NCI-H526 (cell line): ENCODE measurements at regions not wholly inside any gene's neighbourhood (a gene's known extent, or its start where the extent isn't known, plus 50 kb on each side); places are given as distances from the start of the nearest gene placed in this dataset.

Source experiments
- DNase-seq, 2 experiments: peaks; one replicate each; lab custom pipeline; 2025; lab: John Stamatoyannopoulos, UW

- DNase-seq, result no peak
These were observed 112.4 kb upstream of the JAZF1 start for GRCh38 chr7:28292834-28293526.

DNA sequence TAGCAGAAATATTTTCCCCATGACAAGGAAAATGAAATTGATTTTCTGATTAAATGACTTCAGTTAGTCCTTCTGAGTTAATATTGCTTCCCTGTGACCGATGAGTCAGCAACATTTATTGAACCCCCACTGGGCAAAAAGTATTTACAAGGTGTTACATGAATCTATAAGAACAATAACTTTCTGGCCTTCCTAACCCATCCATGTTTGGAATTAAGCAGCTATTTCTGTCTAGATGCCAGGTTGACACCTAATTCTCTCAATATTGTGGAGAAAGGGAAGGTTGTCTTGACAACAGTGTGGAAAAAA lies 112.9 kb upstream of the JAZF1 start:
- no peak for DNase-seq

GRCh38 chr7:28296571-28297483 lies 115.5 kb upstream of the CREB5 start:
- peak in 1 of 2 experiments; percentile 60 for DNase-seq

GRCh38 chr7:28297801-28298459 lies 114.4 kb upstream of the CREB5 start:
- no peak for DNase-seq

DNA sequence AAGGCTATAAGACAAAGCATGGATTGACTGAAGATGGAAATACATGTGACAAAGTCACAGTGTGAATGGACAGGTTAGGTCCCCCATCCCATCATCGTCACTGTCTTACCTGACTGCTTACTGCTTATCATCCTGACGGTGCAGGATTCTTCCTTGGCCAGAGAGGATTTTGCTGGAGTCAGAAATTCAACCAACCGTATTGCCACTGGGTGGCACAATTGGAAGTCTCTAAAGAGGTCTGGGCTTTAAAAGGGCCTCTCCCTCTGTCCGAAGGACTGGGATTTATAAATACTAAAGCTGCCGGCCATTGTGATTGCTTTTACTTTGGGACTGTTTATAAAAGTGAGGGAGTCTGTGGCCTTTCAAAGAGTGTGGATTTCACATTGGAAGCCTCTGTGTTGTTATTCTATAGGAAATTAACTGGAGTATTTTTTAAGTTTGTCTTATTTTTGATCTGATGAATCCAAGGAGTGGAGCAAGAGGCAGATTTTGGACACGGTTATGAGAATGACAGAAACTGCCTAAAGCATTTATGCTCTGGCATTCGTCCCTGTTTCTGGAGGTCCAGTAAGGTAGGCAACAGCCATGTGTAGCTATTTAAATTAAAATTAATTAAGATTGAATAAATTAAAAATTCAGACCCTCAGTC lies 113.3 kb upstream of the CREB5 start:
- DNase-seq, result peak; percentile 16 to 74

- DNase-seq, result no peak
These were observed 112.8 kb upstream of the CREB5 start for GRCh38 chr7:28299556-28299955.

GRCh38 chr7:28300488-28300887 lies 111.8 kb upstream of the CREB5 start:
- no peak for DNase-seq

- DNase-seq, result no peak
These were observed 111.1 kb upstream of the CREB5 start for GRCh38 chr7:28301148-28301641.

GRCh38 chr7:28304290-28304689 lies 108.0 kb upstream of the CREB5 start:
- DNase-seq, result no peak

GRCh38 chr7:28309704-28310459 lies 102.4 kb upstream of the CREB5 start:
- DNase-seq, result no peak

DNA sequence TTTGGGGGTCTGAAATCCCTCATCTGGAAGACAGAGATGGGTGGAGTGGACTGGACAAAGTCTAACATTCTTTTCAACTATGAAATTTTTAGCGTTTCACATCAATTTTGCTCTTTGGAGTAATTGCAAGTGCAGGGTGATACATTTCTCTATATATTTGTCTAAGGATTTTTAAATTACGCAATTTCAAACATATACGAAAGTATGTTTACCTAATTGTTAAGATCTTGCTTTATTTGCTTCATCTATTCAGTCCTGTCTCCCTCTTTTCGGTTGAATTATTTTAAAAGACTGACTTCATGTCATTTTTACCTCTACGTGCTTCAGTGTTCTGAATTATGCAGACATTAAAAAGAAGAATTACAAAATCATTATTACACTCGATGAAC lies 101.9 kb upstream of the CREB5 start:
- DNase-seq, result no peak

DNA sequence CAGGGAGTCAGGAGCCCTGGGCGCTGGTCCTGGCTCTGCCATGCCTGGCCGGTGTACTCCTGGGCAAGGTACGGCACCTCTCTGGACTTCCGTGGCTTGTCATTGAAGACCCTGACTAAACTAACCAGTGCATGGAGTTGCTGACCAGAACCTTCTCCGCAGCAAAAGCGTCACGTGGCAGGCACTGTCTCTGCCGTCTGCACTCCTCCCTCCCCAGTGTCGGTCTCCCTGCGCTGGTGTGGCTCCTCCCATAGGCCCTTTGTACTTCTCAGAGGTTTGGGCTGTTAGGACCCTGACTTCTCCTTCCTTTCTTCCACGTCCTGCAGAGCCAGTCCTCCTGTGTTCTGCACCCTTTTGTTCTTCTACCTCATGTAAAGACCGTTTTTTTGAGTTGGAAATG lies 100.6 kb upstream of the CREB5 start:
- no peak for DNase-seq

GRCh38 chr7:28312948-28313347 lies 99.4 kb upstream of the CREB5 start:
- DNase-seq, result no peak

DNA sequence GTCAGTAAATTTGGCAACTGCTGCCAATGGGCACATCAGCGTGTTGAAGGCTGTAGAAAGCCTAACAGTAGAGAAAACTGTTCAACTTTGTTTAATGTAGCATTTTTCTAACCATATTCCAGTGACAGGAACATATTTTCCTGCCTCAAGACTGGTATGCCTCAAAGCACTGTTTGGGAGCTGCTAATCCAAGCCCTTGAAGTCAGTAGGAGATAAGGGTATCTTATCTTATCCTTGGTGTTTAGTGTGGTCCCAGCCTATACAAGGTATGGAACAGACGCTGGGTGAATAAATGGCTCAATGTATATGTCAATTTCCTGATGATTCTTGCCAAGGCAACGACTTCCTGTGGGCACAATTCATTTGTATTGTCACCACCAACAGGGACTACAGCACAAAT lies 97.5 kb upstream of the CREB5 start:
- no peak for DNase-seq

- no peak for DNase-seq
These were observed 96.5 kb upstream of the CREB5 start for GRCh38 chr7:28315565-28316410.

- no peak for DNase-seq
These were observed 95.8 kb upstream of the CREB5 start for GRCh38 chr7:28316489-28316888.

- DNase-seq, result no peak
These were observed 94.1 kb upstream of the CREB5 start for GRCh38 chr7:28318101-28318762.

GRCh38 chr7:28323833-28324232 lies 88.5 kb upstream of the CREB5 start:
- DNase-seq, result no peak

- no peak for DNase-seq
These were observed 84.2 kb upstream of the CREB5 start for GRCh38 chr7:28328146-28328545.
